ENCODE measurements at regions not wholly inside any gene's neighbourhood (a gene's known extent, or its start where the extent isn't known, plus 50 kb on each side); places are given as distances from the start of the nearest gene placed in this dataset.
"Not testable (repeated sequence)": the region's sequence is repeated elsewhere in the genome, so short reads cannot be mapped to it uniquely, and the experiment has no call there.

GRCh38 chr22:47613181-47613580 lies 850.7 kb downstream of the TBC1D22A start:
- TF ChIP-seq, protein P1, sequence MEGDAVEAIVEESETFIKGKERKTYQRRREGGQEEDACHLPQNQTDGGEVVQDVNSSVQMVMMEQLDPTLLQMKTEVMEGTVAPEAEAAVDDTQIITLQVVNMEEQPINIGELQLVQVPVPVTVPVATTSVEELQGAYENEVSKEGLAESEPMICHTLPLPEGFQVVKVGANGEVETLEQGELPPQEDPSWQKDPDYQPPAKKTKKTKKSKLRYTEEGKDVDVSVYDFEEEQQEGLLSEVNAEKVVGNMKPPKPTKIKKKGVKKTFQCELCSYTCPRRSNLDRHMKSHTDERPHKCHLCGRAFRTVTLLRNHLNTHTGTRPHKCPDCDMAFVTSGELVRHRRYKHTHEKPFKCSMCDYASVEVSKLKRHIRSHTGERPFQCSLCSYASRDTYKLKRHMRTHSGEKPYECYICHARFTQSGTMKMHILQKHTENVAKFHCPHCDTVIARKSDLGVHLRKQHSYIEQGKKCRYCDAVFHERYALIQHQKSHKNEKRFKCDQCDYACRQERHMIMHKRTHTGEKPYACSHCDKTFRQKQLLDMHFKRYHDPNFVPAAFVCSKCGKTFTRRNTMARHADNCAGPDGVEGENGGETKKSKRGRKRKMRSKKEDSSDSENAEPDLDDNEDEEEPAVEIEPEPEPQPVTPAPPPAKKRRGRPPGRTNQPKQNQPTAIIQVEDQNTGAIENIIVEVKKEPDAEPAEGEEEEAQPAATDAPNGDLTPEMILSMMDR (IDR thresholded peaks at IDR 0.05 in 2 of 3, conservative IDR thresholded peaks at IDR 0.05 in 1 of 3; ENCODE audit: borderline replicate concordance in 1 of 3, insufficient read depth in 1 of 3, low read depth in 2 of 3, low read length in 2 of 3), result not testable (repeated sequence)
- not testable (repeated sequence) for TF ChIP-seq EZH2 (IDR thresholded peaks at IDR 0.05); ZFX (IDR thresholded peaks at IDR 0.05); POLR2AphosphoS5 (IDR thresholded peaks at IDR 0.05; ENCODE audit: low read depth, low read length); POLR2A (IDR thresholded peaks at IDR 0.05; ENCODE audit: borderline replicate concordance, extremely low read depth, insufficient read depth, insufficient read length); MAX (IDR thresholded peaks at IDR 0.05); ZNF274 (IDR thresholded peaks at IDR 0.05; ENCODE audit: low read depth, low read length)
